ENCODE measurements at regions not wholly inside any gene's neighbourhood (a gene's known extent, or its start where the extent isn't known, plus 50 kb on each side); places are given as distances from the start of the nearest gene placed in this dataset.

GRCh38 chr22:49648053-49648452 lies 179.6 kb downstream of the BRD1 start:
- TF ChIP-seq CTCF (IDR thresholded peaks at IDR 0.05; ENCODE audit: insufficient read depth, low read depth, low read length, missing control alignments), result no peak
- DNase-seq (ENCODE audit: low read depth), result no peak
- no peak overlapping the region for H3K4me3 ChIP-seq (ENCODE audit: low read length)

GRCh38 chr22:49647627-49648026 lies 180.0 kb downstream of the BRD1 start:
- no peak overlapping the region for H3K4me3 ChIP-seq (ENCODE audit: low read length)
- TF ChIP-seq CTCF (IDR thresholded peaks at IDR 0.05; ENCODE audit: insufficient read depth, low read depth, low read length, missing control alignments), result no peak
- no peak for DNase-seq (ENCODE audit: low read depth)

- TF ChIP-seq CTCF (IDR thresholded peaks at IDR 0.05; ENCODE audit: insufficient read depth, low read depth, low read length, missing control alignments), result no peak
- no peak for DNase-seq (ENCODE audit: low read depth)
These were observed 180.8 kb downstream of the BRD1 start for GRCh38 chr22:49646876-49647275.

GRCh38 chr22:49645791-49646550 lies 181.7 kb downstream of the BRD1 start:
- TF ChIP-seq CTCF (IDR thresholded peaks at IDR 0.05; ENCODE audit: insufficient read depth, low read depth, low read length, missing control alignments), result no peak
- DNase-seq (ENCODE audit: low read depth), result no peak
- H3K4me3 ChIP-seq (ENCODE audit: low read length), result no peak overlapping the region

More at GRCh38 chr22:49646876-49647275, 180.8 kb downstream of the BRD1 start:
- no peak overlapping the region for H3K4me3 ChIP-seq (ENCODE audit: low read length)

GRCh38 chr22:49645257-49645656 lies 182.4 kb downstream of the BRD1 start:
- DNase-seq (ENCODE audit: low read depth), result no peak
- no peak for TF ChIP-seq CTCF (IDR thresholded peaks at IDR 0.05; ENCODE audit: insufficient read depth, low read depth, low read length, missing control alignments)

GRCh38 chr22:49643998-49644397 lies 183.7 kb downstream of the BRD1 start:
- DNase-seq (ENCODE audit: low read depth), result no peak
- no peak for TF ChIP-seq CTCF (IDR thresholded peaks at IDR 0.05; ENCODE audit: insufficient read depth, low read depth, low read length, missing control alignments)
- no peak overlapping the region for H3K4me3 ChIP-seq (ENCODE audit: low read length)

More at GRCh38 chr22:49645257-49645656, 182.4 kb downstream of the BRD1 start:
- H3K4me3 ChIP-seq (ENCODE audit: low read length), result no peak overlapping the region

- DNase-seq (ENCODE audit: low read depth), result no peak
- no peak for TF ChIP-seq CTCF (IDR thresholded peaks at IDR 0.05; ENCODE audit: insufficient read depth, low read depth, low read length, missing control alignments)
- H3K4me3 ChIP-seq (ENCODE audit: low read length), result no peak overlapping the region
These were observed 184.2 kb downstream of the BRD1 start for GRCh38 chr22:49643466-49643865.

All from epithelial cell of esophagus (primary cell).